Stimulated activated CD8-positive, alpha-beta memory T cell treated with anti-CD3 and anti-CD28 coated beads, Interleukin-7, amount 100 ng/mL, for 24 hours (primary cell): ENCODE measurements at regions not wholly inside any gene's neighbourhood (a gene's known extent, or its start where the extent isn't known, plus 50 kb on each side); places are given as distances from the start of the nearest gene placed in this dataset.

Experiments used
- DNase-seq: peaks from one replicate; pipeline ENCODE4 v3.0.0-alpha.2; 2020; ENCODE audit warnings: low read depth

- DNase-seq = no peak
Measured at GRCh38 chr18:78566720-78567119, 412.9 kb upstream of the SALL3 start.

GRCh38 chr18:78571063-78571785 lies 408.4 kb upstream of the SALL3 start:
- DNase-seq = no peak

- DNase-seq = no peak
Measured at GRCh38 chr18:78571831-78572347, 407.7 kb upstream of the SALL3 start.

- no peak for DNase-seq
Measured at GRCh38 chr18:78573773-78574172, 405.8 kb upstream of the SALL3 start.

- no peak for DNase-seq
Measured at GRCh38 chr18:78576967-78577366, 402.7 kb upstream of the SALL3 start.

GRCh38 chr18:78579449-78579848 lies 400.2 kb upstream of the SALL3 start:
- DNase-seq = no peak

GRCh38 chr18:78579854-78580577 lies 399.6 kb upstream of the SALL3 start:
- no peak for DNase-seq

- DNase-seq = no peak
Measured at GRCh38 chr18:78580835-78581339, 398.7 kb upstream of the SALL3 start.

GRCh38 chr18:78582181-78582709 lies 397.4 kb upstream of the SALL3 start:
- no peak for DNase-seq

- DNase-seq = no peak
Measured at GRCh38 chr18:78582898-78583738, 396.5 kb upstream of the SALL3 start.

- no peak for DNase-seq
Measured at GRCh38 chr18:78583739-78584458, 395.7 kb upstream of the SALL3 start.

- no peak for DNase-seq
Measured at GRCh38 chr18:78584459-78585022, 395.1 kb upstream of the SALL3 start.

GRCh38 chr18:78586586-78586985 lies 393.0 kb upstream of the SALL3 start:
- DNase-seq = no peak

GRCh38 chr18:78587096-78587495 lies 392.5 kb upstream of the SALL3 start:
- no peak for DNase-seq

- no peak for DNase-seq
Measured at GRCh38 chr18:78587626-78588600, 391.7 kb upstream of the SALL3 start.

- DNase-seq = no peak
Measured at GRCh38 chr18:78589916-78590437, 389.6 kb upstream of the SALL3 start.

- DNase-seq = no peak
Measured at GRCh38 chr18:78595453-78595852, 384.2 kb upstream of the SALL3 start.

- no peak for DNase-seq
Measured at GRCh38 chr18:78595924-78596573, 383.6 kb upstream of the SALL3 start.

- DNase-seq = no peak
Measured at GRCh38 chr18:78596794-78597345, 382.7 kb upstream of the SALL3 start.
